Stimulated activated naive CD8-positive, alpha-beta T cell treated with anti-CD3 and anti-CD28 coated beads, Interleukin-15, Interleukin-2, amounts not matched to agents 100 U/mL and 50 U/mL, for 24 hours (primary cell): ENCODE measurements at regions not wholly inside any gene's neighbourhood (a gene's known extent, or its start where the extent isn't known, plus 50 kb on each side); places are given as distances from the start of the nearest gene placed in this dataset.

Source experiments
- ATAC-seq: fragments of 150-1000 bp; cut with Tn5 transposase; one replicate; pipeline ENCODE4 v1.10.0; 2021
- DNase-seq: peaks from one replicate; pipeline ENCODE4 v3.0.0; 2021

- no peak for DNase-seq
- ATAC-seq: no peak
Observed at GRCh38 chr5:33371660-33372059, 69.1 kb upstream of the TARS1 start.

DNA sequence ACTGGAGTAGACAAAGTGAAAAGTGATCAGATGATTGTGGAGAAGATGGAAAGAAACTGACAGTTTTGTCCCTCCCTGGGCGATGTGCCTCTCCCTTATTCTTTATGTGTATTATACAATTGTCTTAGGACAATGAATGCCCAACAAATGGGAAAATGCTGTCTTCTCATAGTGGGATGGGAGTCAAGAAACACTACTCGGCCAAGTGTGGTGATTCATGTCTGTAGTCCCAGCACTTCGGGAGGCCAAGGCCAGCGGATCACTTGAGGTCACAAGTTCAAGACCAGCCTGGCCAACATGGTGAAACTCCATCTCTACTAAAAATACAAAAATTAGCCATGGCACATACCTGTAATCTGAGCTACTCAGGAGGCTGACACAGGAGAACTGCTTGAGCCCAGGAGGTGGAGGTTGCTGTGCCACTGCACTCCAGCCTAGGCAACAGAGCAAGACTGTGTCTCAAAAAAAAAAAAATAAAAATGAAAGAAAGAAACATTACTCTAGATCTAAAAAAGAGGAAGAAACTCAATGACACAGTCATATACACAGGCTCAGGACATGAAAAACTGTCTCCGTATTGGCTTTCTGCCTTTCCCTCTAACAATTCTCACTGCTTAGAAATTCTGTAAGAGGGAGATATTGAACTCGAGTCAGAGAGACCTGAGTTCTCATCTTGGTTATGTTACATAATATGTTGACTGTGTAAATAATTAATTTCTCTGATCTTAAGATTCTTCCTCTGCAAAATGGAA is 67.9 kb upstream of the TARS1 start:
- DNase-seq (no peak), ATAC-seq (no peak)

- ATAC-seq (no peak), DNase-seq (no peak)
Observed at GRCh38 chr5:33375900-33376299, 64.9 kb upstream of the TARS1 start.

- DNase-seq: no peak
- ATAC-seq: no peak
Observed at GRCh38 chr5:33379757-33380156, 61.0 kb upstream of the TARS1 start.

GRCh38 chr5:33381243-33381642 is 59.5 kb upstream of the TARS1 start:
- DNase-seq: no peak
- no peak for ATAC-seq
